Cardiac fibroblast (primary cell): ENCODE measurements at regions not wholly inside any gene's neighbourhood (a gene's known extent, or its start where the extent isn't known, plus 50 kb on each side); places are given as distances from the start of the nearest gene placed in this dataset.
"Not testable (repeated sequence)": the region's sequence is repeated elsewhere in the genome, so short reads cannot be mapped to it uniquely, and the experiment has no call there.

ENCODE experiments used
- DNase-seq, 2 donors: peaks; one replicate each; pipeline versions ENCODE4 v3.0.0 to v3.0.0-alpha.2; 2010; ENCODE audit warnings: low read depth in 2 of 2
- H3K4me3 ChIP-seq, 2 donors: replicated peaks in 1 of 2; 1 replicate in 1 of 2; 2 replicates in 1 of 2; pipeline ENCODE4 v1.5.1; 2011; ENCODE audit warnings: low read depth in 2 of 2, low read length in 2 of 2, mild to moderate bottlenecking in 2 of 2, moderate library complexity in 1 of 2
- CTCF ChIP-seq: IDR thresholded peaks from one replicate; pipeline ENCODE4 v1.5.1; 2011; ENCODE audit warnings: low read depth, mild to moderate bottlenecking, low read length, inconsistent platforms

- DNase-seq, result no peak
- no peak for TF ChIP-seq CTCF
- no peak overlapping the region for H3K4me3 ChIP-seq
These were observed 774.5 kb downstream of the DHX35 start for GRCh38 chr20:39736434-39737327.

DNA sequence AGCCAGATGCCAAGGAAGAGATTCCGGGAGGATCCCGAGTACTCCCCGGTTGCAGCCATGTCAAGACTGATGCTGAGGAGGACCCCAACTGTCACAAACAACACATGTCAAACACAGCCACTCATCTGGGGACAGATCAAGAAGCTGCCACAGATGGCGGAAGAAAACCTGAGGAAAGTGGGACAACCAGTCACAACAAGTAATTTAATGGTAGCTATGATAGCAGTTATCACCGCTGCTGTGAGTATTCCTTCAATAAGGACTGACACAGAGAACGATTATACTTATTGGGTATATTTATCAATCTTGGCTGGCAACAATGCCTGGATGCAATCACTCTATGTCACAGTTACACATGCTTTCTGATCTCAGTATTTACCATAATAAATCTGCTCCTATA, 763.4 kb downstream of the DHX35 start:
- not testable (repeated sequence) for H3K4me3 ChIP-seq, DNase-seq

- DNase-seq, result no peak
- H3K4me3 ChIP-seq, result no peak overlapping the region
- TF ChIP-seq CTCF, result no peak
These were observed 757.1 kb downstream of the DHX35 start for GRCh38 chr20:39719293-39719692.

GRCh38 chr20:39717936-39718335, 755.8 kb downstream of the DHX35 start:
- no peak overlapping the region for H3K4me3 ChIP-seq
- no peak for TF ChIP-seq CTCF

DNA sequence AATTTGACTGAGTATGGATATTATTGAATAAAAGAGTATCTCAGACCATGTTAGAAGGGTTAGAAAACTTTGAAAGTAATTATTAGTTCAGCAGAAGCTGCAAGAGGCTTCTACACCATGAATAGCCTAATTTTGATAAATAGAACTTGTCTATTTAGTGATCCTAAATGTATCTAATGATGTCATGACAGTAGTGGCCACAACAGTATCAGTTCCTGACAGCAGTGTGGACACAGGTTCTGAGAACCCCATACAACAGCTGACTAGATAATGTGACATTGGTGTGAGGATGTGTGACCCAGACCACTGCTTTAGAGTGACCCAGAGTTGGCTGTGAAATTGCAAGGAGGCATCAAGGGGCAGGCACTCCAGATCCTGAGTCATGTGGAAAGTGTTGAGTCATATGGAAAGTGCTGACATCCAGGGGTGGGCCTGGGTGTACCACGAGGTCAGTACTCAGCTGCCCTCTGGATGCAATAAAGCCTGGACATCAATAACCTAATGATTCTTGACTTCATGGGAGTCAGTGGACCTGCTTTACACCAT, 754.7 kb downstream of the DHX35 start:
- no peak overlapping the region for H3K4me3 ChIP-seq
- DNase-seq, result no peak
- no peak for TF ChIP-seq CTCF

More at GRCh38 chr20:39717936-39718335, 755.8 kb downstream of the DHX35 start:
- no peak for DNase-seq

DNA sequence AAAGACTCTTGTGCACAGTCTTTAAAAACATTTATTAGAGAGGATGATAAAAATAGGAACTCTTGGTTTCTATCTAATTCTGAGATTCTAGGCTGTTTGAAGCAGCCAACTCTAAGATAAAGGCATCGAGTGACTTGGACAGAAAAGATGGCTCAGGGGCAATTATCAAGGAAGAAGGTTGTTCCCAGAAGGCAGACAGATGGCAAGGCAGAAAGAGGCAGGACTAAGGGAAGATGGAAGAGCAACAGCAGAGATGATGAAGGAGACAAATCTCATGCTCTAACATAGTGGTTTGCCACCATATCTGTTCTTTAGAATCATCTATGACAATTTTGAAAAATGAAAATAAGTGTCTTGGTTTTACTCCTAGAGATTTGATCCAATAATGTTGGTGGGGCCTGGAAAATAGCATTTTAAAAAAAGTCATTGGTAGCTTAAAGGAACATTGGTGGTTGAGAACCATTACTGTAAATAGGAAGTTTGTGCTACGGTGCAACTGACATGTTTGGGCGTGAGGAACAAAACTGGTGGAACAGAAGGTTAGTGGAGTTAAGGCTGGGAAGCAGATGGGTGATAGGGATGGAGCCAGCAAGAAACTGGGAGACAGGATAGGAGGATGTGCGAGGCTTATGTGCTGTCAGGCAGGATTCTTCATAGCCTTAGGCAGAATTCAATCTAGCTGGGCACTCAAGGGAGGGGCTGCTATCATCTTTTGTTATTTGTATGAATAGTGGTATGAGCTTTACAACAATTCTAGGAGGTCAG, 751.1 kb downstream of the DHX35 start:
- no peak for DNase-seq
- no peak overlapping the region for H3K4me3 ChIP-seq
- no peak for TF ChIP-seq CTCF

DNA sequence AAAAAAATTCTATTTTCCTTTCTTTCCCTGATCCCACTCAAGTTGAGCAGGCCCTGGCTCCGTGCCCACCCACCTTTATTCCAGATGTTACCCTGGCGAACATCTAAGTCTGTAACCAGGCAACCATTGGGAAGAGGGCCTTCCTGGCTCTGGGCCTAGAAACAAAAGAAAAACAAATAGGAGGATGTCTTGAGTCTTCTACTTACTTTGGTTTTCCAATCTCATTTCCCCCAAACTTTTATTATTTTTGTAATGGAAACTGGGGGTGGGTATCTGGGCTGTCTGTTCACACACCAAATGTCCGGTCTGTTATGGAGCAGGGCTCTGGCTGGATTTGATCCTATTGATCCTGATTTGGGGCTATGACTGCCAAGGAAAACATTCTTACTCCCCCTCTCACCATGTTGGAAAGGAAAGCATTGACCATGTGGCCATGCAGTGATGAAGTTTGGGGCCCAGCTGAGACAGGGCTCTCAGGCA, 744.1 kb downstream of the DHX35 start:
- DNase-seq, result no peak

More for the DNA sequence above, 744.1 kb downstream of the DHX35 start:
- no peak for TF ChIP-seq CTCF
- no peak overlapping the region for H3K4me3 ChIP-seq
